Gastroesophageal sphincter (tissue), 4 donors: ENCODE measurements at regions not wholly inside any gene's neighbourhood (a gene's known extent, or its start where the extent isn't known, plus 50 kb on each side); places are given as distances from the start of the nearest gene placed in this dataset.
"Not testable (repeated sequence)": the region's sequence is repeated elsewhere in the genome, so short reads cannot be mapped to it uniquely, and the experiment has no call there.

ENCODE experiments used
- ATAC-seq: fragments of 150-250 bp; one replicate; pipeline ENCODE4 v1.9.1; 2016; ENCODE audit warnings: mild to moderate bottlenecking, moderate library complexity
- H3K27ac ChIP-seq, 4 donors: fragments of 200-600 bp; sonication (generic) in 3 of 4; 1 replicate in 3 of 4; 2 replicates in 1 of 4; pipeline ENCODE4 v1.5.1; 2016 to 2019
- H3K27me3 ChIP-seq: fragments of 200-600 bp; sonication (generic); one replicate; pipeline ENCODE4 v1.5.1; 2019
- H3K36me3 ChIP-seq, 2 donors: fragments of 200-600 bp; sonication (generic); one replicate each; pipeline ENCODE4 v1.5.1; 2019; ENCODE audit warnings: control low read depth in 1 of 2
- H3K4me1 ChIP-seq, 3 donors: fragments of 200-600 bp; sonication (generic); 1 replicate in 2 of 3; 2 replicates in 1 of 3; pipeline ENCODE4 v1.5.1; 2016 to 2019; ENCODE audit warnings: control low read depth in 2 of 3
- H3K4me3 ChIP-seq, 2 donors: fragments of 200-600 bp; sonication (generic); one replicate each; pipeline ENCODE4 v1.5.1; 2019; ENCODE audit warnings: mild to moderate bottlenecking in 1 of 2, moderate library complexity in 1 of 2
- H3K9me3 ChIP-seq, 3 donors: fragments of 200-600 bp; sonication (generic); one replicate each; pipeline ENCODE4 v1.5.1; 2017 to 2019; ENCODE audit warnings: control low read depth in 2 of 3
- CTCF ChIP-seq, 4 experiments: fragments of 200-600 bp in 2 of 4; fragments of 450-650 bp in 2 of 4; sonication (generic) in 1 of 4; IDR thresholded peaks; one replicate each; pipeline ENCODE4 v1.5.1; 2017 to 2019; ENCODE audit warnings: antibody characterized with exemption in 4 of 4, mild to moderate bottlenecking in 2 of 4, moderate library complexity in 2 of 4
- EP300 ChIP-seq: sonication (generic); formaldehyde crosslinking; IDR thresholded peaks from one replicate; pipeline ENCODE4 v1.6.1; 2017; ENCODE audit warnings: antibody characterized with exemption, mild to moderate bottlenecking
- POLR2A ChIP-seq, 2 donors: fragments of 450-650 bp; IDR thresholded peaks; one replicate each; pipeline ENCODE4 v1.6.1; 2017; ENCODE audit warnings: antibody characterized with exemption in 2 of 2, mild to moderate bottlenecking in 2 of 2, moderate library complexity in 1 of 2
- POLR2AphosphoS5 ChIP-seq: sonication (generic); formaldehyde crosslinking; IDR thresholded peaks from one replicate; pipeline ENCODE4 v1.6.1; 2017; ENCODE audit warnings: antibody characterized with exemption
- WGBS, 2 donors: methylation state at CpG; one replicate each; pipeline ENCODE4 v1.1.5; 2018; ENCODE audit warnings: low coverage in 1 of 2; 5-methylcytosine and 5-hydroxymethylcytosine counted together

GRCh38 chr6:146931214-146931613 is 273.0 kb upstream of the STXBP5 start:
- ATAC-seq: no peak
- no peak overlapping the region for H3K27ac ChIP-seq
- H3K36me3 ChIP-seq: no peaks in the 10 kb centered on the region
- H3K27me3 ChIP-seq: no peaks in the 10 kb centered on the region
- TF ChIP-seq CTCF (IDR thresholded peaks at IDR 0.05) (no peak), EP300 (no peak), POLR2A (IDR thresholded peaks at IDR 0.05) (no peak), POLR2AphosphoS5 (no peak)
- H3K4me1 ChIP-seq: no peaks in the 10 kb centered on the region
- H3K4me3 ChIP-seq: no peak overlapping the region
- WGBS, 2 donors: 95 to 100% methylated on average over 1 of the region's 1 CpG
- no peaks in the 10 kb centered on the region for H3K9me3 ChIP-seq

GRCh38 chr6:146937316-146937715 is 266.9 kb upstream of the STXBP5 start:
- no peaks in the 10 kb centered on the region for H3K27me3 ChIP-seq
- no peaks in the 10 kb centered on the region for H3K36me3 ChIP-seq
- 78 to 100% methylated on average over 1 of the region's 1 CpG for WGBS, 2 donors
- no peak overlapping the region for H3K4me3 ChIP-seq
- H3K9me3 ChIP-seq: no peaks in the 10 kb centered on the region
- no peaks in the 10 kb centered on the region for H3K4me1 ChIP-seq
- H3K27ac ChIP-seq: no peak overlapping the region
- TF ChIP-seq CTCF (IDR thresholded peaks at IDR 0.05): no peak
- no peak for TF ChIP-seq EP300
- no peak for ATAC-seq

- H3K36me3 ChIP-seq: no peaks in the 10 kb centered on the region
- 50 to 67% methylated on average over 1 of the region's 1 CpG for WGBS, 2 donors
- H3K27ac ChIP-seq: no peak overlapping the region
- peaks cover 0 to 6% (median 0%) of the 10 kb centered on the region in 3 donors for H3K9me3 ChIP-seq
- H3K27me3 ChIP-seq: no peaks in the 10 kb centered on the region
- no peak overlapping the region for H3K4me3 ChIP-seq
- no peaks in the 10 kb centered on the region for H3K4me1 ChIP-seq
- TF ChIP-seq POLR2A (IDR thresholded peaks at IDR 0.05): no peak
- TF ChIP-seq CTCF (IDR thresholded peaks at IDR 0.05): no peak
- TF ChIP-seq POLR2AphosphoS5: no peak
- TF ChIP-seq EP300: no peak
- no peak for ATAC-seq
These were observed 266.0 kb upstream of the STXBP5 start for GRCh38 chr6:146938266-146938665.

- not testable (repeated sequence) for ATAC-seq, H3K36me3 ChIP-seq, H3K9me3 ChIP-seq, H3K27me3 ChIP-seq, H3K4me3 ChIP-seq, H3K4me1 ChIP-seq, H3K27ac ChIP-seq
- WGBS, 2 donors: 69 to 75% methylated on average over 2 to 6 of the region's 6 CpGs
These were observed 264.8 kb upstream of the STXBP5 start for GRCh38 chr6:146939456-146939855.

GRCh38 chr6:146943664-146944063 is 260.6 kb upstream of the STXBP5 start:
- H3K4me1 ChIP-seq: no peaks in the 10 kb centered on the region
- H3K27ac ChIP-seq: no peak overlapping the region
- H3K27me3 ChIP-seq: no peaks in the 10 kb centered on the region
- no peak for ATAC-seq
- H3K36me3 ChIP-seq: no peaks in the 10 kb centered on the region
- TF ChIP-seq CTCF (IDR thresholded peaks at IDR 0.05): no peak
- TF ChIP-seq POLR2AphosphoS5: no peak
- no peak overlapping the region for H3K4me3 ChIP-seq
- 93 to 100% methylated on average over 1 to 2 of the region's 4 CpGs for WGBS, 2 donors
- H3K9me3 ChIP-seq: peaks cover 0 to 8% (median 0%) of the 10 kb centered on the region in 3 donors

- Histone ChIP-seq H3K4me1 (no peaks in the 10 kb centered on the region), H3K27me3 (no peaks in the 10 kb centered on the region), H3K9me3 (peaks cover 0 to 8% (median 0%) of the 10 kb centered on the region in 3 donors), H3K4me3 (no peak overlapping the region), H3K27ac (no peak overlapping the region), H3K36me3 (no peaks in the 10 kb centered on the region)
- ATAC-seq: no peak
- TF ChIP-seq EP300 (no peak), POLR2AphosphoS5 (no peak), POLR2A (IDR thresholded peaks at IDR 0.05) (no peak), CTCF (IDR thresholded peaks at IDR 0.05) (no peak)
These were observed 260.1 kb upstream of the STXBP5 start for GRCh38 chr6:146944077-146944476.
